Endothelial cell of umbilical vein (primary cell): ENCODE measurements at regions not wholly inside any gene's neighbourhood (a gene's known extent, or its start where the extent isn't known, plus 50 kb on each side); places are given as distances from the start of the nearest gene placed in this dataset.

Experiments used
- BruUV-seq: library from RNA; stranded (reverse); fragments of 400-500 nt; replicated peaks from 2 replicates; lab custom pipeline; 2021; lab: Mats Ljungman, UMichigan
- CTCF ChIA-PET: fragments of 300-600, 350-600 bp; sonication (Branson Sonifier 250); formaldehyde crosslinking; loops from one replicate; lab custom pipeline; 2021; ENCODE audit warnings: antibody characterized with exemption, inconsistent platforms; lab: Charles Lee
- POLR2A ChIA-PET: fragments of 300-600, 350-600 bp; sonication (Branson Sonifier 250); formaldehyde crosslinking; loops from one replicate; lab custom pipeline; 2021; ENCODE audit warnings: antibody characterized with exemption, inconsistent platforms; lab: Charles Lee
- DNase-seq: peaks from one replicate; pipeline ENCODE4 v3.0.0-alpha.2; 2011; ENCODE audit warnings: low read depth, low spot score
- FAIRE-seq: peaks from 2 replicates; lab custom pipeline; 2011; peaks lifted over from hg19 to GRCh38; lab: Jason Lieb, UNC
- H2AFZ ChIP-seq: 2 replicates; pipeline ENCODE4 v1.6.0; 2012; ENCODE audit warnings: low read depth, low read length, control low read depth, inconsistent platforms
- H3K27ac ChIP-seq: 2 replicates; pipeline ENCODE4 v1.5.1; 2011; ENCODE audit warnings: low read depth, mild to moderate bottlenecking, control low read depth, low read length, moderate library complexity; ENCODE audit not compliant: insufficient read depth
- H3K27me3 ChIP-seq, 2 experiments: 2 replicates each; pipeline versions ENCODE4 v1.6.0 to v1.6.1; 2011; ENCODE audit warnings: low read length in 2 of 2, mixed read lengths in 1 of 2; ENCODE audit not compliant: control insufficient read depth in 2 of 2, insufficient read depth in 2 of 2
- H3K36me3 ChIP-seq, 2 experiments: 2 replicates in 1 of 2; 3 replicates in 1 of 2; pipeline ENCODE4 v1.5.1; 2011; ENCODE audit warnings: low read length in 2 of 2, mild to moderate bottlenecking in 1 of 2, moderate library complexity in 1 of 2; ENCODE audit not compliant: control insufficient read depth in 2 of 2, insufficient read depth in 2 of 2; ENCODE audit errors: extremely low read depth in 1 of 2
- H3K4me1 ChIP-seq: 3 replicates; pipeline ENCODE4 v1.5.1; 2011; ENCODE audit warnings: mild to moderate bottlenecking, low read length; ENCODE audit not compliant: control insufficient read depth, insufficient read depth; ENCODE audit errors: extremely low read depth
- H3K4me2 ChIP-seq: 2 replicates; pipeline ENCODE4 v1.6.1; 2011; ENCODE audit warnings: low read length, control low read depth, mixed read lengths; ENCODE audit not compliant: insufficient read depth
- H3K4me3 ChIP-seq, 3 experiments: fragments of 200-600 bp in 1 of 3; sonication (generic), shearing (Covaris generic) in 1 of 3; replicated peaks in 1 of 3; 2 replicates each; pipeline ENCODE4 v1.5.1; 2011 to 2016; ENCODE audit warnings: control low read depth in 3 of 3, low read length in 3 of 3, mild to moderate bottlenecking in 2 of 3, inconsistent platforms in 1 of 3, low read depth in 1 of 3, moderate library complexity in 1 of 3; ENCODE audit not compliant: insufficient read depth in 1 of 3
- H3K79me2 ChIP-seq: 2 replicates; pipeline ENCODE4 v1.6.0; 2012; ENCODE audit warnings: low read length, inconsistent platforms; ENCODE audit not compliant: control insufficient read depth, insufficient read depth
- H3K9ac ChIP-seq: replicated peaks from 2 replicates; pipeline ENCODE3; 2011; ENCODE audit warnings: low read length, control low read depth; ENCODE audit not compliant: insufficient read depth; ENCODE audit errors: extremely low read depth
- H3K9me1 ChIP-seq: replicated peaks from 3 replicates; pipeline ENCODE4 v1.6.0; 2011; ENCODE audit warnings: mild to moderate bottlenecking, low read length; ENCODE audit not compliant: control insufficient read depth, insufficient read depth; ENCODE audit errors: extremely low read depth
- H3K9me3 ChIP-seq: replicated peaks from 2 replicates; pipeline ENCODE4 v1.5.1; 2012; ENCODE audit warnings: low read length, inconsistent platforms; ENCODE audit not compliant: control insufficient read depth, insufficient read depth
- H4K20me1 ChIP-seq: replicated peaks from 2 replicates; pipeline ENCODE3; 2011; ENCODE audit warnings: mild to moderate bottlenecking, low read length; ENCODE audit not compliant: control insufficient read depth, insufficient read depth; ENCODE audit errors: extremely low read depth
- EZH2 ChIP-seq: IDR thresholded peaks from 2 replicates; pipeline ENCODE4 v1.6.1; 2012; ENCODE audit warnings: borderline replicate concordance, low read depth, mild to moderate bottlenecking, moderate library complexity, low read length, inconsistent platforms; ENCODE audit not compliant: severe bottlenecking
- JUN ChIP-seq: IDR thresholded peaks from 2 replicates; pipeline ENCODE4 v1.6.1; 2011; ENCODE audit warnings: borderline replicate concordance, low read depth; ENCODE audit not compliant: insufficient read length, insufficient read depth
- MAX ChIP-seq: IDR thresholded peaks from 2 replicates; pipeline ENCODE4 v1.6.1; 2011; ENCODE audit not compliant: insufficient read depth, insufficient read length
- MYC ChIP-seq: IDR thresholded peaks from one replicate; pipeline ENCODE4 v1.6.1; 2011; ENCODE audit warnings: mild to moderate bottlenecking, low read depth, low read length
- POLR2A ChIP-seq: IDR thresholded peaks from 2 replicates; pipeline ENCODE4 v1.6.1; 2012; ENCODE audit warnings: low read depth, mild to moderate bottlenecking, control low read depth, low read length
- POLR2AphosphoS5 ChIP-seq: IDR thresholded peaks from 2 replicates; pipeline ENCODE4 v1.6.1; 2012; ENCODE audit warnings: low read depth, mild to moderate bottlenecking, control low read depth, low read length, moderate library complexity; ENCODE audit not compliant: insufficient read depth
- dilution Hi-C: fragments of 300-500 bp; cut with MboI; formaldehyde crosslinking; loops from one replicate; pipeline ENCODE4 v1.15.0; 2019; ENCODE audit warnings: low sequenced_read_pairs; ENCODE audit not compliant: extremely low pct_ligation_motif_present
- intact Hi-C: fragments of 100-400 bp; cut with micrococcal nuclease; formaldehyde crosslinking; loops from one replicate; pipeline ENCODE4 v1.10.0; 2022

GRCh38 chr1:83500531-83500930 is 498.4 kb downstream of the TTLL7 start:
- CTCF ChIA-PET = interaction anchor here (0.6 kb wide), 1 partner anchor 1166 kb away, joined by 3 read pairs; no protein-coding TSS in a partner anchor

GRCh38 chr1:83499998-83500397 is 498.9 kb downstream of the TTLL7 start:
- FAIRE-seq (no peak), DNase-seq (no peak)
- Histone ChIP-seq H3K9me3 (no peaks in the 10 kb centered on the region), H4K20me1 (no peaks in the 10 kb centered on the region), H3K27me3 (no peaks in the 10 kb centered on the region), H3K4me2 (no peak overlapping the region), H2AFZ (no peak overlapping the region), H3K4me3 (no peak overlapping the region), H3K27ac (no peak overlapping the region), H3K79me2 (no peaks in the 10 kb centered on the region), H3K9ac (no peak overlapping the region), H3K9me1 (no peaks in the 10 kb centered on the region), H3K4me1 (no peaks in the 10 kb centered on the region), H3K36me3 (no peaks in the 10 kb centered on the region)
- ChIA-PET POLR2A (no interaction called here), CTCF (interaction anchor here (0.6 to 1.3 kb wide), 2 partner anchors 8 to 1166 kb away, joined by 3 read pairs; no protein-coding TSS in a partner anchor)
- intact Hi-C loops (no loop called here), dilution Hi-C loops (no loop called here)
- BruUV-seq = no TSS peak
- TF ChIP-seq POLR2AphosphoS5 = no peak
- TF ChIP-seq JUN = no peak
- no peak for TF ChIP-seq MYC
- TF ChIP-seq MAX = no peak
- no peak for TF ChIP-seq POLR2A
- no peak for TF ChIP-seq EZH2

More at GRCh38 chr1:83500531-83500930, 498.4 kb downstream of the TTLL7 start:
- H3K4me2 ChIP-seq = no peak overlapping the region
- intact Hi-C loops (no loop called here), dilution Hi-C loops (no loop called here)
- no peaks in the 10 kb centered on the region for H4K20me1 ChIP-seq
- H3K27ac ChIP-seq = no peak overlapping the region
- H3K27me3 ChIP-seq = no peaks in the 10 kb centered on the region
- TF ChIP-seq MAX (no peak), MYC (no peak)
- POLR2A ChIA-PET = no interaction called here
- H3K9me3 ChIP-seq = no peaks in the 10 kb centered on the region
- no peaks in the 10 kb centered on the region for H3K4me1 ChIP-seq
- FAIRE-seq = no peak
- H3K36me3 ChIP-seq = no peaks in the 10 kb centered on the region
- no peaks in the 10 kb centered on the region for H3K79me2 ChIP-seq
- H3K4me3 ChIP-seq = no peak overlapping the region
- H2AFZ ChIP-seq = no peak overlapping the region
- BruUV-seq = no TSS peak
- no peak overlapping the region for H3K9ac ChIP-seq
- H3K9me1 ChIP-seq = no peaks in the 10 kb centered on the region
- DNase-seq = no peak
